Neuronal stem cell (in vitro differentiated cells): ENCODE measurements at regions not wholly inside any gene's neighbourhood (a gene's known extent, or its start where the extent isn't known, plus 50 kb on each side); places are given as distances from the start of the nearest gene placed in this dataset.

Experiments used
- DNase-seq: peaks from one replicate; pipeline ENCODE4 v3.0.0-alpha.2; 2013; ENCODE audit warnings: low spot score
- H2AFZ ChIP-seq: one replicate; pipeline ENCODE4 v1.6.1; 2013; ENCODE audit warnings: mild to moderate bottlenecking, low read length, inconsistent platforms
- H2AK5ac ChIP-seq: 2 replicates; pipeline ENCODE4 v1.6.1; 2013; ENCODE audit warnings: low read depth, mild to moderate bottlenecking, inconsistent platforms, low read length, moderate library complexity, mixed read lengths
- H2BK120ac ChIP-seq: 2 replicates; pipeline ENCODE4 v1.6.1; 2013; ENCODE audit warnings: low read depth, mild to moderate bottlenecking, inconsistent platforms, low read length, moderate library complexity, mixed read lengths
- H2BK12ac ChIP-seq: one replicate; pipeline ENCODE4 v1.6.1; 2013; ENCODE audit warnings: low read length, inconsistent platforms
- H2BK15ac ChIP-seq: 2 replicates; pipeline ENCODE4 v1.6.1; 2013; ENCODE audit warnings: mild to moderate bottlenecking, low read length, inconsistent platforms, mixed read lengths
- H2BK5ac ChIP-seq: one replicate; pipeline ENCODE4 v1.6.1; 2013; ENCODE audit warnings: inconsistent platforms, mild to moderate bottlenecking, low read length, moderate library complexity
- H3K14ac ChIP-seq: one replicate; pipeline ENCODE4 v1.6.1; 2013; ENCODE audit warnings: low read length, inconsistent platforms
- H3K18ac ChIP-seq: 2 replicates; pipeline ENCODE4 v1.6.1; 2013; ENCODE audit warnings: low read length, inconsistent platforms
- H3K23ac ChIP-seq: 2 replicates; pipeline ENCODE4 v1.6.1; 2013; ENCODE audit warnings: low read depth, mild to moderate bottlenecking, mixed read lengths, low read length, inconsistent platforms; ENCODE audit not compliant: poor library complexity
- H3K27ac ChIP-seq: replicated peaks from 3 replicates; pipeline ENCODE4 v1.5.1; 2013; ENCODE audit warnings: low read length, inconsistent platforms
- H3K27me3 ChIP-seq, 3 experiments: 2 replicates each; pipeline ENCODE4 v1.6.1; 2013; ENCODE audit warnings: low read length in 3 of 3, mild to moderate bottlenecking in 2 of 3, inconsistent platforms in 1 of 3, low read depth in 1 of 3, mixed read lengths in 1 of 3, moderate library complexity in 1 of 3; ENCODE audit not compliant: control insufficient read depth in 3 of 3, insufficient read depth in 3 of 3
- H3K36me3 ChIP-seq, 2 donors: replicated peaks in 1 of 2; 2 replicates each; pipeline ENCODE4 v1.6.1; 2013; ENCODE audit warnings: low read length in 2 of 2; ENCODE audit not compliant: control insufficient read depth in 2 of 2, insufficient read depth in 2 of 2
- H3K4ac ChIP-seq: 2 replicates; pipeline ENCODE4 v1.6.1; 2013; ENCODE audit warnings: inconsistent platforms, mild to moderate bottlenecking, low read length, moderate library complexity
- H3K4me1 ChIP-seq, 2 donors: 1 replicate in 1 of 2; 2 replicates in 1 of 2; pipeline ENCODE4 v1.6.1; 2013; ENCODE audit warnings: low read length in 2 of 2, low read depth in 1 of 2; ENCODE audit not compliant: control insufficient read depth in 2 of 2, insufficient read depth in 1 of 2
- H3K4me2 ChIP-seq: one replicate; pipeline ENCODE4 v1.6.1; 2013; ENCODE audit warnings: mild to moderate bottlenecking, low read length, inconsistent platforms; ENCODE audit not compliant: insufficient read depth, poor library complexity, severe bottlenecking
- H3K4me3 ChIP-seq, 2 donors: 2 replicates each; pipeline ENCODE4 v1.5.1; 2013; ENCODE audit warnings: low read length in 2 of 2, mild to moderate bottlenecking in 2 of 2, inconsistent platforms in 1 of 2, moderate library complexity in 1 of 2
- H3K79me1 ChIP-seq: one replicate; pipeline ENCODE4 v1.6.1; 2013; ENCODE audit warnings: low read depth, mild to moderate bottlenecking, inconsistent platforms, low read length, moderate library complexity
- H3K9ac ChIP-seq: one replicate; pipeline ENCODE4 v1.6.1; 2013; ENCODE audit warnings: mild to moderate bottlenecking, low read depth, low read length, inconsistent platforms; ENCODE audit not compliant: poor library complexity
- H3K9me3 ChIP-seq, 2 donors: replicated peaks in 1 of 2; 2 replicates each; pipeline versions ENCODE3 to v1.6.1; 2013; ENCODE audit warnings: low read length in 2 of 2, mild to moderate bottlenecking in 2 of 2, inconsistent platforms in 1 of 2, low read depth in 1 of 2, mixed read lengths in 1 of 2, moderate library complexity in 1 of 2; ENCODE audit not compliant: control insufficient read depth in 2 of 2, insufficient read depth in 1 of 2
- H4K8ac ChIP-seq: one replicate; pipeline ENCODE4 v1.6.1; 2013; ENCODE audit warnings: low read depth, mild to moderate bottlenecking, inconsistent platforms, low read length, moderate library complexity
- H4K91ac ChIP-seq: one replicate; pipeline ENCODE4 v1.6.1; 2013; ENCODE audit warnings: low read length, low read depth, mild to moderate bottlenecking, inconsistent platforms; ENCODE audit not compliant: poor library complexity
- WGBS, 2 donors: extraction: QIAGEN DNeasy Blood & Tissue Kit; methylation state at CpG; one replicate each; pipeline ENCODE4 v1.1.7; 2013; ENCODE audit warnings: missing lambda C conversion rate in 2 of 2, mixed read lengths in 1 of 2; ENCODE audit not compliant: insufficient read length in 2 of 2, insufficient replicate concordance in 1 of 2; ENCODE audit errors: extremely low coverage in 2 of 2; 5-methylcytosine and 5-hydroxymethylcytosine counted together

DNA sequence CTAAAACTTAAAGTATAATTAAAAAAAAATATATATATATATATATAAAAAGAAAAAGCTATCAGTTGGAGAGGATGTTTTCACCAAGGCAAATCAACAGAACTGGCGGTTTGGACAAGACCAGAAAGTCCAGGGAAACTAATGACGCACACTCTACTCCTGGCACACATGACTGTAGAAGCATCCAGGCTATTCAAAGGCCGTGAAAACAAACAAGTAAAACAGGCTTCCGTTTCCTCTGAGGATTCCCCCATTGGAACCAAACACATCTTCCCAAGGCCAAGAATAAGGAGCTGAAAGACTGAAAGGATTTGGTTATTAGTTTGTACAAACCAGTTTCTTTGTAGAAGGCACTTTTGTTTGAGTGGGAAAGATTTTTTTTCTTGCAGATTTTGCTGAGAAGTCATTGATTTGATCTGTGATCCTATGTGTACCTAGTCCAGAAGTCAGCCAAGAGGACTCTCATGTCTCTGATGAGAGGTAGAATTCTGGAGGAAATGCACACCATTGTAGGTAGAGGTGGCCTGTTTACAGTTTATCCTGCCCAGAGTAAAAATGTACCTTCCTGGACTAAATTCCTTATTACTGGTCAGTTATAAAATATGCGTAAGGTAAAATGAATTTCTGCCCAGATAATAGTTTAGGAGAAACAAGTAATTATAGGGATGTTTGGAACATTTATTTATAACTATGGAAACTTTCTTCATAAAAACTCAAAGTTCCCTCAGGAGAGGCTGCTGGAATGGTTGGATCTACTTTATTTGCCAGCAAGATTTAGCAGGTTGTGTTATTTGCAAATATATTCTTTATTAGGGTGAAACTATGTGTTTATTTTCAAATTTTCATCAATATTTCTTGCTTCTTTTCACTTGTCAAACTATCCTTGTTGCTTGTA lies 66.5 kb downstream of the DMP1 start:
- peaks cover 0 to 2% of the 10 kb centered on the region in 2 donors for H3K4me1 ChIP-seq
- DNase-seq, result no peak
- no peak overlapping the region for H3K18ac ChIP-seq
- H3K9ac ChIP-seq, result no peak overlapping the region
- H2BK120ac ChIP-seq, result no peak overlapping the region
- no peaks in the 10 kb centered on the region for H3K9me3 ChIP-seq
- H3K14ac ChIP-seq, result no peak overlapping the region
- no peak overlapping the region for H3K23ac ChIP-seq
- H3K4me2 ChIP-seq, result no peak overlapping the region
- no peaks in the 10 kb centered on the region for H3K36me3 ChIP-seq
- H2BK12ac ChIP-seq, result no peak overlapping the region
- H3K27me3 ChIP-seq, result no peaks in the 10 kb centered on the region
- no peak overlapping the region for H2BK15ac ChIP-seq
- H4K91ac ChIP-seq, result no peak overlapping the region
- no peak overlapping the region for H3K27ac ChIP-seq
- H4K8ac ChIP-seq, result no peak overlapping the region
- H3K4ac ChIP-seq, result no peak overlapping the region
- H2AK5ac ChIP-seq, result no peak overlapping the region
- H3K4me3 ChIP-seq, result no peak overlapping the region
- no peak overlapping the region for H2BK5ac ChIP-seq
- no peaks in the 10 kb centered on the region for H3K79me1 ChIP-seq
- H2AFZ ChIP-seq, result no peak overlapping the region
- WGBS, 2 donors, result no CpG with 5 or more reads among the region's 5 CpGs

DNA sequence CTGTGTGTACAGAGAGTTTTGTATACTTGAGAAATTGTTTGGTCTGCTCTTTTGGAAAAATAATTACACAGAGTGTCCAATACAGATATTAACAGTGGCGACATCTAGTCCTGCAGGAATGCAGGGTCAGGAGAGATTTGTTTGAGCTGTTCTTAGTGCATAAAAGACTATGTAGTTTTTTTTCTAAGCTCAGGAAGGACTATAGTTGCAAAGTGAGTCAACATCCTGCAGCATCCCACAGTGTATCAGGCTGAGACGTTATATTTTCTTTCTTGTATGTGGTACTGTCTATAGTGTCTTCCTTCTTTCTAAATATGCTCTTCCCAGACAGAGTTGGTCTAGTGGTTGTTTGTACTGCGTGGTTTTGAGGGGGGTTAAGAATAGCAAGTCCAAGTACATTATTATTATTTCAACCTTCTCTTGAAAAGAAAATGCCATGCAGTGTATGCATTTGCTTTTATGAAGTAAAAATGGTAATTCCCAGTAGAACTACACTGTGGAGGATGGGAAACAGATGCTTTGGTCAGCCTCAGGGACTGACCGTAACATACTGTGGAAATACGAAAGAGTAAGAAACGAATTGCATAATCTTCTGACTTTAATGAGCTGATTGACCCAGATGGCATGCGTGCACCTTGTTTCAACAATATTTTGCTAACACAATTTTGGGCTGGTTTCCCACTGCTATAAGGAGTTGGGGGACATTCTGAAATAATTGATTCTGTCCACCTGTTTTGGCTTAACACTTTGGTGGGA lies 67.4 kb downstream of the DMP1 start:
- no peak overlapping the region for H3K14ac ChIP-seq
- H3K4me2 ChIP-seq, result no peak overlapping the region
- H3K9me3 ChIP-seq, result no peaks in the 10 kb centered on the region
- no peaks in the 10 kb centered on the region for H3K79me1 ChIP-seq
- H2BK120ac ChIP-seq, result no peak overlapping the region
- H2AFZ ChIP-seq, result no peak overlapping the region
- H4K91ac ChIP-seq, result no peak overlapping the region
- no CpG with 5 or more reads among the region's 7 CpGs for WGBS, 2 donors
- no peak for DNase-seq
- H3K4me1 ChIP-seq, result peaks cover 0 to 2% of the 10 kb centered on the region in 2 donors
- no peak overlapping the region for H3K4me3 ChIP-seq
- H3K4ac ChIP-seq, result no peak overlapping the region
- H2BK5ac ChIP-seq, result no peak overlapping the region
- H3K18ac ChIP-seq, result no peak overlapping the region
- no peak overlapping the region for H2BK15ac ChIP-seq
- no peak overlapping the region for H2BK12ac ChIP-seq
- no peak overlapping the region for H4K8ac ChIP-seq
- no peak overlapping the region for H3K27ac ChIP-seq
- H3K27me3 ChIP-seq, result no peaks in the 10 kb centered on the region
- no peak overlapping the region for H3K23ac ChIP-seq
- no peaks in the 10 kb centered on the region for H3K36me3 ChIP-seq
- H2AK5ac ChIP-seq, result no peak overlapping the region
- H3K9ac ChIP-seq, result no peak overlapping the region

DNA sequence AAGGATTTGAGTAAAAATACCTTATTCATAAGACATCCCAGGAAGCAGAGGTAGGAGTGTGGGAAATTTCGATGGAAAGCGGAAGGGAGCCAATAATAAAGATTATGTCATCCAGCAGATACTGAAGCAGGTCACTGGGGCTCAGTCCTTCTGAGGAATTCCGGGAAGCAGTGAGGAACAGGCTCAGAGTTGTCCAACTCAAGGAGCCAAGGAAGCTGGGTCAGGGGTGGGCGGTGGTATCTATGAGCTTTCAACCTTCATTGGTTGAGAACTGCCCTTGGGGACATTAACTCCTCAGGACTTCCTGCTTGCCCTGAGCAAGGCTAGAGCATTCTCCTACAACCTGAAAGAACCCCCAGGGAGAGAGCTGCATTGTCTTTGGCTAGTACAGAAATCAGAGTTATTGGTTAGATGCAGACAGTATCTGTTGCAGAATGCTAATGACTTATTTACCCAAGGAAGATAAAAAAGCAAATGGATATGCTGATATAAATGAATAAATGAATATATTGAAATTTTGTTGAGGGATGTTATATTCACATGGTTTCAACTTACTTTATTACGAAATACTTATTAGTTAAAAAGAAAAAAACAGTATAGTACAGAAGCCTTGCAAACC lies 68.2 kb downstream of the DMP1 start:
- H3K23ac ChIP-seq, result no peak overlapping the region
- no peaks in the 10 kb centered on the region for H3K79me1 ChIP-seq
- no peak for DNase-seq
- no peaks in the 10 kb centered on the region for H3K27me3 ChIP-seq
- no peaks in the 10 kb centered on the region for H3K36me3 ChIP-seq
- no peak overlapping the region for H2BK5ac ChIP-seq
- no peak overlapping the region for H2AFZ ChIP-seq
- peaks cover 0 to 2% of the 10 kb centered on the region in 2 donors for H3K4me1 ChIP-seq
- H2BK12ac ChIP-seq, result no peak overlapping the region
- H3K9ac ChIP-seq, result no peak overlapping the region
- peaks cover 0 to under 1% of the 10 kb centered on the region in 2 donors for H3K9me3 ChIP-seq
- no peak overlapping the region for H4K91ac ChIP-seq
- no peak overlapping the region for H4K8ac ChIP-seq
- H3K4me3 ChIP-seq, result no peak overlapping the region
- no peak overlapping the region for H3K4ac ChIP-seq
- no peak overlapping the region for H2BK120ac ChIP-seq
- no peak overlapping the region for H3K14ac ChIP-seq
- no peak overlapping the region for H2BK15ac ChIP-seq
- no peak overlapping the region for H3K4me2 ChIP-seq
- no peak overlapping the region for H3K27ac ChIP-seq
- no CpG with 5 or more reads among the region's 5 CpGs for WGBS, 2 donors
- H2AK5ac ChIP-seq, result no peak overlapping the region
- no peak overlapping the region for H3K18ac ChIP-seq
